ENCODE measurements at regions not wholly inside any gene's neighbourhood (a gene's known extent, or its start where the extent isn't known, plus 50 kb on each side); places are given as distances from the start of the nearest gene placed in this dataset.

DNA sequence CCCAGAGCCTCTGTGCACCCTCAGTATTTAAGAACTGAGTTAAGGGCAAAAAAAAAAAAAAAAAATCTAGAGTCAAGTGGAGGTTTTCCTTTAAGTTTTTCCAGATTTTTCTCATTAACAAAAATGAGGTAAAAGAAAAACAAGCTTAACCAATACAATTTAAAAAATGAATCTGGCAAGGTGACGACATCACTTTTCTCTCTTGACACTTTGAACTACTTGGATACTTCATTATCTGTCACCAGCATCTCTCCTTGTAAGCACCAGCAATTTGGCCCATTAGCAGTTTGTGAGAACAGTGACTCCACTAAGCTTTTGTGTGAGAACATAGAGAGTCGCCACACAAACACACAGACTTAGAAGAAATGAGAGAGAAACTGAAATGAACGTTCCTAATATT is 345.7 kb upstream of the SLC30A5 start:
- DNase-seq (ENCODE audit: low spot score) = no peak

DNA sequence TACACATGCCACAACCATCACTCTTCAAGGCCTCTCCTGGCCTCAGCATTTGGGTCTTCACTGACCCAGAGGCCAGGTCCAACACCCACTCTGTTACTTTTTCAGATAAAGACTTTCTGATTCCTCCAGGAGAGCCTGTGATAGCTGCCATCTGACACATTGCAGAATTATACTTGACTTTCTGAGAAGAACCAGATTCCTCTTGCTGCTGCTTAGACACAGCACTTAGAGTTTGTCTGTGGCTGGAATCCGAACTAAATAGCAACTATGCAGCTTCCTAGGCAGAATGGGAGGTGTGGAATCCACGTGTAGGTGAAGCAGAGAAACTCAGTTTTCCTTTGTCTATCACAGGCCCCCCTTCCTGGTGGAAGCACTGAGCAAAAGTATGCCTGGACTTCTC is 344.7 kb upstream of the SLC30A5 start:
- no peak for DNase-seq (ENCODE audit: low spot score)

DNA sequence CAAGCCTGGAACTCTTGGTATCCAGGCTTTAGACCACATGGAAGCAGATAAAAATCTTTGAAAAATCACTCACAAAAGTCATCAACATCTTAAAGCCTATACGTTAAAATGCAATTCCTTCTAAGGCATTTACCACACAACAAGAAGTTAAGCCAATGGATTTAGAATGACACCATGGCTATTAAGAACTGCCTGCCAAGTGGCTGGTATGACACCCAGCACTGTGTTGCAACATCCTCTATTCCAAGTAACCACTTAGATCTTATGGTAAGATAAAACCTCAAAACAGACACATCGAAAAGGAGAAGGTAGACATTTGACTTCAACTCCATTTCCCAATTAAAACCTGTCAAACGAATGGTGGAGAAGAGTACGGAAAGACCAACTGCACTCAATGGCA is 344.2 kb upstream of the SLC30A5 start:
- DNase-seq (ENCODE audit: low spot score) = no peak

DNA sequence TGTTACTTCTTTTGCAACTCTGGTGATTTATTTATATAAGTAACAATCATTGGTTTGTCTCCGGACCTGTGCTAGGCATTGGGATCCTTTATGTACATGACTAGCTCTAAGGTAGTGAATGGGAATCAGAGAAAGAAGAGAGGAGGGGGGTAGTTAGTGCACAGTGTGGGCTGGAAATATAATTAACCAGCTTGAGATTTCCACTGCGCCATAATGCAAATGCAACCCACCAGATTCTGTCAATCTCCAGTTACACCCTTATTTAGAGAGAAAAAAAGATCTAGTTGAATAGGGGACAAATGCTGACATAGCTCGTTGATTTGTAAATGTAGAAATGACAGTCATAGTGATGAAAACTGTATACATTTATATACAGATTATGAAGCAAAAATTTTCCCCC is 342.2 kb upstream of the SLC30A5 start:
- DNase-seq (ENCODE audit: low spot score) = no peak

DNA sequence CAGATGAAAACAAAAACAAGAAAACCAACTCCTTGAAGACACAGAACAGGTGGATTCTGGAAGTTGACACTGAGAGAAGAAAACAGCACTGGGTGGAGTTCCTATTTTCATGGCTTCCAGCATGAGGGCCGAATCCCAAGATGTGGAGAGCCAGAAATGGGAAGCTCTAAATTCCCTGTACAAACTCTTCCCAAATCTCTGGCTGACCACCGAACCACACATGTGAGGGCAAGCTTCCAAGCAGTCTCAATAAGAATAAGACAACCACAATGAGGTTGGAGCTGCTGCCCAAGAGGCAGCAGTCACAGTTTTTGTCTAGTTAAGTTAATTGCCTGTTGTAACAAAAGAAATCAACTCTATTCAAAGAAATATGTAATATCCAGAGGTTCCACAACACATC is 339.3 kb upstream of the SLC30A5 start:
- no peak for DNase-seq (ENCODE audit: low spot score)

DNA sequence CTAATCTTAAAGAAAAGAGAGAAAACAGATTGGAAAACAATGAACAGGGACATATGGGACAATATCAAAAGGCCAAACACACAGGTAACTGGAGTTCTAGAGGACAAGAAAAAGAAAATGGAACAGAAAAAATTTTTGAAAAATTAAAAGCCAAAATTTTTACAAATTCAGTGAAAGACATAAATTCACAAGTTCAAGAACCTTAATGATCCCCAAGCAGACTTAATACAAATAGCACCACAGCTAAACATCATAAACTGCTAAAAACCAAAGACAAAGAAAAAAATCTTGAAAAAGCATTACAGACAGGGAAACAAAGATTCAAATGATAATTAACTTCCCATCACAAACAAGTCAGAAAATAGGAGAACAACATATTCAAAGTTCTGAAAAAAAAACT is 338.5 kb upstream of the SLC30A5 start:
- no peak for DNase-seq (ENCODE audit: low spot score)

DNA sequence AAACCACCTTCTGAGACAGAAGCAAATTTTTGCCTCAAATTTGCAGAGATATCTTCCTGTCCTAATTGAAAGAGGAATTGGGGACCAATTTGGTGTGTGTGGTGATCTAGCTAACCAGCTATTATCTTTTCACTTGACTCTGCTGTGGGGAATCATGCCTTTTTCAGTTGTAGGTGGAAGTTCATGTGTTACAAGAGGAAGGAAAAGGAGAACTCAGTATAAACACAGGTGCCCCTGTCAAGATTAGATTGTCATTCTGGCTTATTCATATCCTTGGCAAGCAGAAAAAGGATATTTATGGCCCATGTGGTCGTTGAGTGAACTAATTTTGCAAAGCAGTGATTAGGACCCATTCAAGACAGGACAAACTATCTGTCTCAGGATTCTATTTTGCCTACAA is 336.8 kb upstream of the SLC30A5 start:
- no peak for DNase-seq (ENCODE audit: low spot score)

DNA sequence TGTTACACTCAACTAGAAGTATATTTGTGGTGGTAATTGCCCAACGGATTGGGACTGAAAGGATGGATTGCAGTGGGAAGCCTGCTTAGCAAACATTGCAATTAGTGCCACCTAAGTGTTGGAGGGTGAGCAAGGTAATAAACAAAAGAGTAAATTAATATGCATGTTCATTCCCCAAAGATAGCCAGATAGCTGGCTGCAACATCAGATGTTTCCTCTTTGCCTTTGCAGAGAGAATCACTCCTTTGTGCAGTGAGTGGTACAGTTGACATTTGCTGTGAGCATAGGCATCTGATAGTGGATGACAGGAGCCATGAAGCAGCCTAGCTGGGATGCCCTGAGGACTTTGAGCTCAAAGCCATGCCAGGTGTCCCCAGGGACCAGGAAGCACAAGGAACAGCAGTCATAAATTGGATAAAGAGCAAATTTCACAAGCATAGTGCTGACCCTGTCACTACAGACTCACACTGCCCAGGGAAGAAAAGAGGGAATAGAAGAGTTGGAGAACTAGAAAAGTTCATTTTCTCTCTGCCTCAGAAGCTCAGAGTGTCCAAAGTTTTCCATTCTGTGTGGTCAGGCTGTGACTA is 336.1 kb upstream of the SLC30A5 start:
- DNase-seq (ENCODE audit: low spot score) = no peak

DNA sequence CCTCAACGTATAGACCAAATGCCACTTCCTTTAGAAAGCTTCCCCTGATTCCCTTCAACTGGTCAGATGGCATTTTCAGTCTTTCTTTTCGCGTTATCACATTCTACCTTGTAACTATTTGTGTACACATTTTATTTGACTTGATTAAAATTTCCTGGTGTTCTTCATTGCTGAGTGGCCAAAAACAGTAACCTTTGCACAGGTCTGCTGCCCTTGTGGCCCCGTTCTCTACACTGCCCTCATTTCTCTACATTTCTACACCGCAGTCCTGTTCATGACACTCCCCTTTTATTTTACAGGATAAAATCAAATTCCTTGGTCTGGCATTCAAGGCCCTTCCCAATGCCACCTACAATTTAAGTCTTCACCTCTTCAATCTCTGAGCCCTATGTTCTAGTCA is 334.2 kb upstream of the SLC30A5 start:
- DNase-seq (ENCODE audit: low spot score) = no peak

DNA sequence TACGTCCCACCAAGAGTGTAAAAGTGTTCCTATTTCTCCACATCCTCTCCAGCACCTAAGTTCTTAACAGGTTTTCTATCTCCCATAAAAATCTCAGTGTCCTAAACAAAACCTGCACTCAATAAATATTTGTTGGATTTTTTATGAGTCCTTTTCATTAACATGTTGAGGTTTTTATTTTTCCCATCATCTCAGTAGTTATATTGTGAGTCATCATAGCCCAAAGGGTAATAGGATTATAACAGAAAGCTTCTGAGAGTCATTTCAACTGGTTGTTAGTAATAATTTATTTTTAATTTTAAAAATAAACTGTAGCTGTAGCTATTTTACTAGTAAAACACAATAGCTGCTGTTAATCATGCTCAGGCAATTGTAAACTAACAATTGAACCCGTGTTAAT is 331.6 kb upstream of the SLC30A5 start:
- DNase-seq (ENCODE audit: low spot score) = no peak

DNA sequence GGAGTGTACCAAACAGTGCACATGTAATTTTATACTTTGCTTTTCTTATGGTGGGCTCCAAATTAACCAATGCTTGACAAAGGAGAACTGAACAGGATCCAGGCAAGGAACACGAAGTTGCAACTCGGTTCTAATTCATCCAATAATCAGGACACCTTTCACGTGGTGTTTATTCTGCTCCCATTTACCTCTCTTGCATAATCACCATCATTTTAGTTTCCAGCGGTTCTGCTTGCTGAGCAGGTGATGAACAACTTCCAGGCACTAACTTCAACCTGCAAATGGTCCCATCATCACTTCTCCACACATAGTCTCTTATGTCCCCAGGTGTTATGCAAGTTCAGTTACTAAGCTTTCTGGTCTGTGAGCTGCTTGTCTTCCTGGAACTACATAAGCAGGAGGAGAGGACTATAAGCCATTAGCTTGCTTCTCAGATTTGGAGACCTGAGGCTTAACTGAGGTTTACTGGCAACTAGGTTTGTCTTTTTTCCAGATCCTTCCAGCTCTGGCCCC is 326.8 kb upstream of the SLC30A5 start:
- no peak for DNase-seq (ENCODE audit: low spot score)

DNA sequence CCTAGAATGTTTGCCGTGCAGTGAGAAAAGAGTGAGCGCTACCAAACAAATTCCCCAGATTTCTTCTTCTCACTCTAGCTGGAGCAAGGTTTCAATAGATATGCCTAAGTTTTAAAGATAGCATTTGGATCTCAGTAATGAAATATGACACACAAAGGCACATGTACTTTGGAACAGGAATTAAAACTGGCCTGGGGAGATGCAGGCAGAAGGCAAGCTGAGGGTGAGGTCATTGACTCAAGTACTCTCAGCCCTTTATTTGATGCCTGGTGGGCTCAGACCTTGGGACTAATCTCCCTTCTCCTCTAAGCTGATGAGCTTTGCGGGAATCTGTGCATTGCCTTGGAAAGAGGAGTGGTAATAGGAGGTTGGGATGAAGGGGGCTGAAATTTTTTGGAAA is 323.3 kb upstream of the SLC30A5 start:
- DNase-seq (ENCODE audit: low spot score) = no peak

DNA sequence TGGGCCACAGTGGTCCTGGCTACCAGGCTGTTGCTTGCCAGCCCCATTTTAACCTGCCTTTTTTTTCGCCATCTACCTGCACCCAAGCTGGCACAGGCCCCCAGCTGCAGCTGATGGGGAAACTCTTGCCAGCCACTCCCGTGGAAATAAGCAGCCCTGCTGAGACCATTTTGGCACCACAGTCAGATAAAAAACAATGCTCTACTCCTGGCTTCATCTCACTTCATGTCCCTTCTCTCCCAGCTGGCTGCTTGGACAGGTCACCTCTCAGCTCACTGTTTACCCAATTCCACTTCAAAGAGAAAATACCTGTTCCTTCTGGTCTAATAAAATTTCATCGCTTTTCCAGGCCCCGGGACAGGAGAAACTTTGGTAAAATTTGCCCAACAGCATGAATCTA is 322.6 kb upstream of the SLC30A5 start:
- no peak for DNase-seq (ENCODE audit: low spot score)

DNA sequence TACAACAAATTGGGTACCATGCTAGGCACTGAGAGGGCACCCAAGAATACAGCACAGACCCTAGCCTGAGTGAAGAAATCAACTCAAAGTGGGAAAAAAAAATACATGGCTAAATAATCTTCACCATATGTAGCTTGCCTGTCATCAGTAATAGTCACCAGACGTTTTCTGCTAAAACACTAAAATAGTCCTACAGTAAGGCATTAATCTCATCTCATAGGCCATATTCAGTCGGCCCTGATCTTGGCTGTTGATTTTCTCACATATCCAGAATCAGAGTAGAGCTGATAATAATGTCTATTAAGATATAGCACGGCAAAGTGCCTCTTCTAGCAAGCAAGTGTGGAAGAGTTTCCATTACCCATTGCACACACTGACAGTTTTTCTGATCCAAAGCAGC is 322.1 kb upstream of the SLC30A5 start:
- no peak for DNase-seq (ENCODE audit: low spot score)

DNA sequence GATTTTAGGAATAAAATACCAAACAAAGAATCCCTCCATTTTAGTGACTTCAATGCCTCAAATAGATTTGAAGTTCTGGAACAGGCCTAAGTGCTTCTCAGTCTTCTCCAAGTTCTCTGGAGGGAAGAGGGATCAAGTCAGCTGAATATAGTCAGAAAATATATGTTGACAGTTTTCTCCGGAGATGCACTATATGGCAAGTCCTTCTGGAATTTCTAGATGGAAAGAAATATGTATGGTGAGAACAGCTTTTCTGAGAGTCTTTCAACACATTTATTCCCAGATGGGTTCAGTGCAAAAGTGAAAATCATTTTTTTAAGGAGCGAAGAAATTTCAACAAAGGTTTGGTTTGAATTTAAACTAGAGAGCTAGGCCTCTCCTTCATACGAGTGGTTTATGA is 317.4 kb upstream of the SLC30A5 start:
- no peak for DNase-seq (ENCODE audit: low spot score)

DNA sequence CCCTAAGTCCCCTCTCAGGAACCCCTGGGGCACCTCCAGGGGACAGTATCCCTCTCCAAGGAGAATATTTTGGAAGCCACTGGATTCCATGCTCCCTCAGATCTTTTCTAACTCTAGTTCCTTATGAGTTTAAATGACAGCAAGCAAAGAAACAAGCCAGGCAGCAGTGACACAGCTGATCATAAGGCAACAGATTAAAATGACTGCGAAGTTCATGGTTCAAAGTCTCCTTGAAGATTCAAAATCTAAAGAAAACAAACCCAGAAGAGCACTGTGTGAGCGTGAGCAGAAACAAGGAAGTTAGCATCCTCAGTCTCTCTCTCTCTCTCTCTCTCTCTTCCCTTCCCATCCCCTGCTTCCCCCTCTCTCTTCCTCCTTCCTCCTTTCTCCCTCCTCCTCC is 316.7 kb upstream of the SLC30A5 start:
- DNase-seq (ENCODE audit: low spot score) = no peak

DNA sequence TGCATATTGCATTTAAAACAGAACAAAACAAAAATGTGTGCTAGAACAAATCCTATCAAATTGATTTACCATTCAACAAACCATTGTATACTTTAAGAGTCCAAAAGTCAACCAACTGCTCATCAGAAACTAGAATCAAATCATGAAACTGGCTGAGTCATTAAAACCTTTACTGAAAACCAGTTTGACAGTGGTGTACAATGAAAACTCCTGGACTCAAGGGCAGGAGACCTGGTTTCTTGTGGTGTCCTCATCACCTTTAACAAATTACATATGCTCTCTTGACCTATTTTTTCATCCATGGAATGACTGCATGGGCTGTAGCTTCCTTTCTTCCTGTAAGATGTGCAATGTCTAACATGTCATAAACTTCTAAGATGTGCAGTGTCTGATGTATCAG is 315.3 kb upstream of the SLC30A5 start:
- no peak for DNase-seq (ENCODE audit: low spot score)

DNA sequence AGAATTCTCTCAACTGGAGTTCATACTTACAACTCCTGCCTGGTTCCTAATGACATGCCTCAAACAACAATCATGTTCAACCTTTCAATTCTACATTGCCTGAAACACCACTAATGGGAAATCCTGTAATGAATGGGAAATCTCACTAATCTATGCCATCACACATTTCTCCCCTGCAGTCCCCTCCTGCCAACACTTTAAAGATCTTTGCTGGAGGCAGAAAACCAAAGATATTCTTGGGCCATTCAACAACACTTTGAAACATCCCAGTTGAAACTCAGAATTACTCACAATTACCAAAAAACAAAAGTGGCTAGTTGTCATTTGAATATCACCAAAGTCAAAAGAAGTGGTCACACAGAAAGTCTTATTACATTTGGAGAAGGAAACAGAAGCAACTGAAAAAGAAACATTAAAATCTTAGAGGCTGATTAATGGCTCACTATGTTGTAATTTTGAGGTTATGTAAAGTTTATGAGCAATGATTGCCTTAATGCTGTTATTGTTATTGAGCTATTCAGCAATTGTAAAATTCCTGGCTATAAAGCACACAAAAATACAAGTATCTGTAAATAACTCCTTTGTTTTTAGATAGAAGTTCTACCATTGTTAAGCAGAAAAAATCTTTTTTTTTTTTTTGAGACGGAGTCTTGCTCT is 313.4 kb upstream of the SLC30A5 start:
- DNase-seq (ENCODE audit: low spot score) = no peak

DNA sequence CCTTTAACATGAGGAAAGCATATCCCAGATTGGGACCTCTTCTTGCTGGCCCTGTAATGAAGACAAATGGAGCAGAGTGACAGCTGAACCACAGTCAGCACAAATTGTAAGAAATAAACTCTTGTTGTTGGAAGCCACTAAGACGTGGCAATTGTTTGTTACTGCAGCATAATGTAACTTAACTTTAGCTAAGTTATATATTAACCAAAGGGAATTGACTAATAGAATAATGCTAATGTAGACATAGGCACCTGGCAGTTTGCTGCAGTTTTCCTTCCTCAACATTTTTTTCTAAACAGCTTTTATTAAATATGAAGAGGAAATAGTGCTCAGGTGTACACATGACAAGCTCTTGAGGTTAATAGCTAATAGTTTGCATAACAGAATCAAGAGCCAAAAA is 300.7 kb upstream of the SLC30A5 start:
- no peak for DNase-seq (ENCODE audit: low spot score)

DNA sequence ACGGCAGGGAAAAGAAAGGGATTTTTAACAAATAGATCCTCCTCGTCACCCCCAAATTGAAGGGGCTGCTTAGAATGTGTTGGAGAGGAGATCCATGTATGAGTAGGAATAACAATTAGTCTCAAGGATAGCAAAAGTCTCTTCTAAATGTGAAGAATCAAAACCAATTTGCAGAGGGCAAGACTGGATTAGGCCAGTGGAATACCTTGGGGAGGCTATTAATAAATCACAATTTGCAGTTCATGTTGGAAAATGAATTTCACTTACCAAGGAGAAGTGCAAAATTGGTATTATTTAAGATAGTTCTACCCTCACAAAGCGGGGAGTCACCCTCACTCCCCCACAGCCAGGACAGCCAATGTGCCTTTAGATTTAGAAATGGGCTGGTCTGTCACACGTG is 299.8 kb upstream of the SLC30A5 start:
- no peak for DNase-seq (ENCODE audit: low spot score)

DNA sequence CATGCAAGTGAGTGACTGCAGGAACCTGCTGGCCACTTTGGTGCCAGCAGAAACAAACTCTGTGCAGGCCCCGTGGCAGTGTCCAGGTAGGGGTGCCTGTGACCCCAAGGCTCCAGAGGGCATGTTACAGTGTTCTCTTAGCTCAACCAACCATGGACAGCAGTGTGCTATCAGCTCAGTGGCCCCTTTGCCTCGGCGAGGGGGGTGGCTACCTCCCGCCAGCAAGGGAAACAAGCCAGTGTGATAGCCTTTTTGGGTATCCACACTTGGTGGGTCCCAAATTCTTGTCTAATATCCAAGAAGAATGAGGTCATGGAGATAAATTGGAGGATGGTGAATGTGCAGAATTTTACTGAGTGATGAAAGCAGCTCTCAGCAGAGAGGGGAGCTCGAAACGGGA is 298.6 kb upstream of the SLC30A5 start:
- DNase-seq (ENCODE audit: low spot score) = no peak

DNA sequence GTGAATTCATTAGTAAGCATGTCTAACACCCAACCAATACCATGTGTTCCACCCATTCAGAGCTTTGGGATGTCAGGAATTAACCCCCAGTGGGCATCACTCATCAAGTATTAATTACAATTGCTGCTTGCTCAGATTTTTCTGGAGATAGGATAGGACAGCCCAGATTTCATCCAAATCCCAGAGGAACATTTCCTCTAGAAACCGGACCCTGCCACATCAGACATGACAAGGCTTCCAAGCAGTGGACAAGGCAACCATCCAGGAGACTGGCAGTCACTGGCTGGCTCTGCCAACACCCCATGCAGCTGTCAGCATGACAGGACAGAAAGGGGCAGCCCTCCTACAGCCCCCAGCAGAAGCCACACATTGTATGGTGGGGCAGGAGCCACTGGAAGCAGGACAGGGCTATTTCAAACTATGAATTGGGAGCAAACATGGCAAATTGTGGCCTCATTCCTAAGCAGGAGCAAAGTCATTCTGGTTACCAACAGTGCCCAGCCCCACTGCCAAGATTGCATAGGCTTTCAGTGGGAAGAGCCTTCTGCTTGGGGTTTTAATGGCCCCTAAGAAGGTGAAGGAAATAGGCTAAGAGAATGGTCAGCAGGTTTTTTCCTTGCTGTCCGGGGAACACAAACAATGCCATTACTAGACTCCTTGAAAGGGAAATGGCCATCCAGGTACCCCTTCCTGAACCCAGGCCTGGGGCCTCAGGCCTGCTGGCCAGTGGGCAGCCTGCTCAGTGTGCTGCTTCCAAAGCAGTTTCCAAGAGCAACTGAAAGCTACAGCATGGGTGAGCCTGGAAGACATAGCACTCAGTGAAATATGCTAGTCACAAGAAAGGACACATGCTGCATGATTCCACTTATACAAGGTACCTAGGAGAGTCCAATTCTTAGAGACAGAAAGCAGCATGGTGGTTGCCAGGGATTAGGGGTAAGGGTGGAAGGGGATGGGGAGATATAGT is 294.7 kb upstream of the SLC30A5 start:
- no peak for DNase-seq (ENCODE audit: low spot score)

DNA sequence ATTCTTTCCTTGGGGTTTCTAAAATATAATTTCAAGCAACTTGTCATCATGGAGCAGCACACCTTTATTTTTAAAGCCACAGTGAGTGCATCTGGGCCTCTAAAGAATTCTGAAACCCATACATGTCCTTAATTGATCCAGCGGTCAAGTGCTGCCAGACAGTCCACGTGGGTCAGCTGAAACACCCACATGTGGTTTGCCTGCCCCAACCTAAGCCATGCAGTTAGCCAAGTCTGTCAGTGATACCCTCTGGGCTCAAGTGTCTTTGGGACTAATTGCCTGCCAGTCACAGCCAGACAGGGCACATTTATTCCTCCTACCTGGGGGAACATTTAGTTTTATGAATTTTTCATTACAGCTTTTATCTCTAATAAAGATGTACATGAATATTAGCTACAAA is 291.4 kb upstream of the SLC30A5 start:
- DNase-seq (ENCODE audit: low spot score) = no peak
